ENCODE measurements at regions not wholly inside any gene's neighbourhood (a gene's known extent, or its start where the extent isn't known, plus 50 kb on each side); places are given as distances from the start of the nearest gene placed in this dataset.

DNA sequence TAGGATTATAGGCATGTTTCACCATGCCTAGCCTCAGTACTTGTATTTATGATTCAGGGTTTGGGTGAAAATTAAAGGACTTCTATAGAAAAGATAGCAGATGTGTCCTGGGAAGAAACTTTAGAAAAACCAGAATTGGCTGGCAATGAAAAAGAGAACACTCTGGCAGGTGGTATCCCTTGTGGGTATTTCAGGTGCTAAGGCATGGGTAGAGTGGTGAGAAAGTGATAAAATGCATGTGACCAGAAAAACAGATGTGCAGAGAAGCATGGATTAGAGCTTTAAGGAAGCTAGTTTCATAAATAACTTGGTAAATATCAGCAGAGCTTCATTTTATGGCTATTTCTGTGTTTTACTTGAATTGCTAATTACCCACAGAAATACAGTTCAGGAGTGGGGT, 622.2 kb downstream of the DOK5 start:
- TF ChIP-seq GLIS3 (CRISPR knock-in tag; IDR thresholded peaks at IDR 0.05) (no peak), TCF4 (CRISPR knock-in tag; IDR thresholded peaks at IDR 0.05; ENCODE audit: borderline replicate concordance) (no peak), BACH2 (CRISPR knock-in tag; IDR thresholded peaks at IDR 0.05; ENCODE audit: borderline replicate concordance) (no peak), ARNTL (CRISPR knock-in tag; IDR thresholded peaks at IDR 0.05; ENCODE audit: borderline replicate concordance, low read depth) (no peak), ZNF70 (CRISPR knock-in tag; IDR thresholded peaks at IDR 0.05) (no peak), ESRRG (CRISPR knock-in tag; IDR thresholded peaks at IDR 0.05) (no peak), OSR1 (CRISPR knock-in tag; IDR thresholded peaks at IDR 0.05) (no peak), CSDC2 (CRISPR knock-in tag; IDR thresholded peaks at IDR 0.05) (no peak), ZNF565 (CRISPR knock-in tag; conservative IDR thresholded peaks at IDR 0.05; ENCODE audit: low read depth) (no peak), ZFP3 (CRISPR knock-in tag; IDR thresholded peaks at IDR 0.05) (no peak), SNAI2 (CRISPR knock-in tag; IDR thresholded peaks at IDR 0.05) (no peak), PPARA (CRISPR knock-in tag; IDR thresholded peaks at IDR 0.05; ENCODE audit: borderline replicate concordance) (no peak), TOX (CRISPR knock-in tag; IDR thresholded peaks at IDR 0.05; ENCODE audit: borderline replicate concordance) (no peak), RARB (CRISPR knock-in tag; IDR thresholded peaks at IDR 0.05) (no peak), ZFP30 (CRISPR knock-in tag; IDR thresholded peaks at IDR 0.05) (no peak)
- TF ChIP-seq, protein P1, sequence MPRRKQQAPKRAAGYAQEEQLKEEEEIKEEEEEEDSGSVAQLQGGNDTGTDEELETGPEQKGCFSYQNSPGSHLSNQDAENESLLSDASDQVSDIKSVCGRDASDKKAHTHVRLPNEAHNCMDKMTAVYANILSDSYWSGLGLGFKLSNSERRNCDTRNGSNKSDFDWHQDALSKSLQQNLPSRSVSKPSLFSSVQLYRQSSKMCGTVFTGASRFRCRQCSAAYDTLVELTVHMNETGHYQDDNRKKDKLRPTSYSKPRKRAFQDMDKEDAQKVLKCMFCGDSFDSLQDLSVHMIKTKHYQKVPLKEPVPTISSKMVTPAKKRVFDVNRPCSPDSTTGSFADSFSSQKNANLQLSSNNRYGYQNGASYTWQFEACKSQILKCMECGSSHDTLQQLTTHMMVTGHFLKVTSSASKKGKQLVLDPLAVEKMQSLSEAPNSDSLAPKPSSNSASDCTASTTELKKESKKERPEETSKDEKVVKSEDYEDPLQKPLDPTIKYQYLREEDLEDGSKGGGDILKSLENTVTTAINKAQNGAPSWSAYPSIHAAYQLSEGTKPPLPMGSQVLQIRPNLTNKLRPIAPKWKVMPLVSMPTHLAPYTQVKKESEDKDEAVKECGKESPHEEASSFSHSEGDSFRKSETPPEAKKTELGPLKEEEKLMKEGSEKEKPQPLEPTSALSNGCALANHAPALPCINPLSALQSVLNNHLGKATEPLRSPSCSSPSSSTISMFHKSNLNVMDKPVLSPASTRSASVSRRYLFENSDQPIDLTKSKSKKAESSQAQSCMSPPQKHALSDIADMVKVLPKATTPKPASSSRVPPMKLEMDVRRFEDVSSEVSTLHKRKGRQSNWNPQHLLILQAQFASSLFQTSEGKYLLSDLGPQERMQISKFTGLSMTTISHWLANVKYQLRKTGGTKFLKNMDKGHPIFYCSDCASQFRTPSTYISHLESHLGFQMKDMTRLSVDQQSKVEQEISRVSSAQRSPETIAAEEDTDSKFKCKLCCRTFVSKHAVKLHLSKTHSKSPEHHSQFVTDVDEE (CRISPR knock-in tag; IDR thresholded peaks at IDR 0.05), result no peak
- TF ChIP-seq, protein P2, sequence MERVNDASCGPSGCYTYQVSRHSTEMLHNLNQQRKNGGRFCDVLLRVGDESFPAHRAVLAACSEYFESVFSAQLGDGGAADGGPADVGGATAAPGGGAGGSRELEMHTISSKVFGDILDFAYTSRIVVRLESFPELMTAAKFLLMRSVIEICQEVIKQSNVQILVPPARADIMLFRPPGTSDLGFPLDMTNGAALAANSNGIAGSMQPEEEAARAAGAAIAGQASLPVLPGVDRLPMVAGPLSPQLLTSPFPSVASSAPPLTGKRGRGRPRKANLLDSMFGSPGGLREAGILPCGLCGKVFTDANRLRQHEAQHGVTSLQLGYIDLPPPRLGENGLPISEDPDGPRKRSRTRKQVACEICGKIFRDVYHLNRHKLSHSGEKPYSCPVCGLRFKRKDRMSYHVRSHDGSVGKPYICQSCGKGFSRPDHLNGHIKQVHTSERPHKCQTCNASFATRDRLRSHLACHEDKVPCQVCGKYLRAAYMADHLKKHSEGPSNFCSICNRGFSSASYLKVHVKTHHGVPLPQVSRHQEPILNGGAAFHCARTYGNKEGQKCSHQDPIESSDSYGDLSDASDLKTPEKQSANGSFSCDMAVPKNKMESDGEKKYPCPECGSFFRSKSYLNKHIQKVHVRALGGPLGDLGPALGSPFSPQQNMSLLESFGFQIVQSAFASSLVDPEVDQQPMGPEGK (CRISPR knock-in tag; IDR thresholded peaks at IDR 0.05; ENCODE audit: borderline replicate concordance), result no peak
- TF ChIP-seq, protein P3, sequence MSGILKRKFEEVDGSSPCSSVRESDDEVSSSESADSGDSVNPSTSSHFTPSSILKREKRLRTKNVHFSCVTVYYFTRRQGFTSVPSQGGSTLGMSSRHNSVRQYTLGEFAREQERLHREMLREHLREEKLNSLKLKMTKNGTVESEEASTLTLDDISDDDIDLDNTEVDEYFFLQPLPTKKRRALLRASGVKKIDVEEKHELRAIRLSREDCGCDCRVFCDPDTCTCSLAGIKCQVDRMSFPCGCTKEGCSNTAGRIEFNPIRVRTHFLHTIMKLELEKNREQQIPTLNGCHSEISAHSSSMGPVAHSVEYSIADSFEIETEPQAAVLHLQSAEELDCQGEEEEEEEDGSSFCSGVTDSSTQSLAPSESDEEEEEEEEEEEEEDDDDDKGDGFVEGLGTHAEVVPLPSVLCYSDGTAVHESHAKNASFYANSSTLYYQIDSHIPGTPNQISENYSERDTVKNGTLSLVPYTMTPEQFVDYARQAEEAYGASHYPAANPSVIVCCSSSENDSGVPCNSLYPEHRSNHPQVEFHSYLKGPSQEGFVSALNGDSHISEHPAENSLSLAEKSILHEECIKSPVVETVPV (CRISPR knock-in tag; IDR thresholded peaks at IDR 0.05), result no peak
- TF ChIP-seq, protein P4, sequence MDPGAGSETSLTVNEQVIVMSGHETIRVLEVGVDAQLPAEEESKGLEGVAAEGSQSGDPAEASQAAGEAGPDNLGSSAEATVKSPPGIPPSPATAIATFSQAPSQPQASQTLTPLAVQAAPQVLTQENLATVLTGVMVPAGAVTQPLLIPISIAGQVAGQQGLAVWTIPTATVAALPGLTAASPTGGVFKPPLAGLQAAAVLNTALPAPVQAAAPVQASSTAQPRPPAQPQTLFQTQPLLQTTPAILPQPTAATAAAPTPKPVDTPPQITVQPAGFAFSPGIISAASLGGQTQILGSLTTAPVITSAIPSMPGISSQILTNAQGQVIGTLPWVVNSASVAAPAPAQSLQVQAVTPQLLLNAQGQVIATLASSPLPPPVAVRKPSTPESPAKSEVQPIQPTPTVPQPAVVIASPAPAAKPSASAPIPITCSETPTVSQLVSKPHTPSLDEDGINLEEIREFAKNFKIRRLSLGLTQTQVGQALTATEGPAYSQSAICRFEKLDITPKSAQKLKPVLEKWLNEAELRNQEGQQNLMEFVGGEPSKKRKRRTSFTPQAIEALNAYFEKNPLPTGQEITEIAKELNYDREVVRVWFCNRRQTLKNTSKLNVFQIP (CRISPR knock-in tag; IDR thresholded peaks at IDR 0.05; ENCODE audit: borderline replicate concordance, low read depth), result no peak
- TF ChIP-seq, protein P5, sequence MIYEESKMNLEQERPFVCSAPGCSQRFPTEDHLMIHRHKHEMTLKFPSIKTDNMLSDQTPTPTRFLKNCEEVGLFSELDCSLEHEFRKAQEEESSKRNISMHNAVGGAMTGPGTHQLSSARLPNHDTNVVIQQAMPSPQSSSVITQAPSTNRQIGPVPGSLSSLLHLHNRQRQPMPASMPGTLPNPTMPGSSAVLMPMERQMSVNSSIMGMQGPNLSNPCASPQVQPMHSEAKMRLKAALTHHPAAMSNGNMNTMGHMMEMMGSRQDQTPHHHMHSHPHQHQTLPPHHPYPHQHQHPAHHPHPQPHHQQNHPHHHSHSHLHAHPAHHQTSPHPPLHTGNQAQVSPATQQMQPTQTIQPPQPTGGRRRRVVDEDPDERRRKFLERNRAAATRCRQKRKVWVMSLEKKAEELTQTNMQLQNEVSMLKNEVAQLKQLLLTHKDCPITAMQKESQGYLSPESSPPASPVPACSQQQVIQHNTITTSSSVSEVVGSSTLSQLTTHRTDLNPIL (CRISPR knock-in tag; IDR thresholded peaks at IDR 0.05; ENCODE audit: low read depth), result no peak
- ATAC-seq, result no peak

DNA sequence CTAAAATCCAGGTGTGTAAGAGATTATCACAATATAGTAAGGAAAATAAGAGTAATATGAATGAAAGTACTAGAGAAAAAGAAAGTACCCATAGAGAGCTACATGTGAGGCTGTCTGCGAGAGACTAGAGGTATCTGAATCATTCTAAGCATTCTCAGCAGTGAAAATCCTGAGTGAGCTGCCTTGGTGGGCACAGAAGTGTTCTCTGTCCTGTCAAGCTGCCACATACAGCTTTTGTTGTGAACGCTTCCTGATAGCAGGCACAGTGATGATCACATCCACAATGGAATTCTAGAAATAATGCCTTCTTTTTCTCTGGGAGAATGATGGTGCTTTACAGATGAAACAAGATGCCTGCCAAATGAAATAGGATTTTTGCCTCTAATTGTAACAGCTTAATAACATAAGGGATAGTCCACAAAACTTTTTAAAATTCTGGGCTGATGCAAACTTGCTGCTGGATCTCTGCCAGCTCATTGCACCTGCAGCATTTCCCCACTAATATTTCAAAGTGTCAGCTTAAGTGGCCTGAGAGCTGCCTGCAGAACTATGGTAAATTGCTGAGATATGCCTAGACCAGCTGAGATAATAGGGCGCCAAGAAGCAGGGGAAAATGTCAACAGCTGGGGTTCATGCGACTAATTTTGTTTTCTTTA, 620.5 kb downstream of the DOK5 start:
- no peak for TF ChIP-seq ZNF8 (CRISPR knock-in tag; IDR thresholded peaks at IDR 0.05)
- ATAC-seq, result no peak

DNA sequence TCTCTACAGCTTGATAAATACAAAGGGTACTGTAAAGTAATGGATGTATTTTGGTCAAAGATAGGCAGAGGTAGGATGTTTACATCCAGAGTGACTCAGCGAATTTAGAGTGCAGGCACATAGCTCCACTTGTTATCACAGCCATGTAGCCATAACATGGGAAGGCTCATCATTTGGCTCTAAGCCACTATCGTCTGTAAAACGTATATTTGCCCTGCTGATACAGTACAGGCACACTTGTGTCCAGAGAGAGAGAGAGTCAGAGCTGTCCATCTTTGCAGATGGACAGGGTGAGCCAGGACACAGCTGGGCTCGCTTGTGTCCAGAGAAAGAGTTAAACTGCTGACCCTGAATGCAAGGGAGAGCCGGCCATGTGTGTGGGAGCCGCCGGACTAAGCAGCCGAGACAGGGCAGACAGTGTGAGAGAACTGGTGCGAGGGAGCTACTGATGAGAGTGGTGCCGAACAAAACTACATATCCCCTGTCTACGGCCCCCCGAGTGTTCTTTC, 619.0 kb downstream of the DOK5 start:
- ATAC-seq, result no peak
- TF ChIP-seq RARB (CRISPR knock-in tag; IDR thresholded peaks at IDR 0.05) (no peak), ZFP3 (CRISPR knock-in tag; IDR thresholded peaks at IDR 0.05) (no peak), OSR1 (CRISPR knock-in tag; IDR thresholded peaks at IDR 0.05) (no peak), ZFP30 (CRISPR knock-in tag; IDR thresholded peaks at IDR 0.05) (no peak), PPARA (CRISPR knock-in tag; IDR thresholded peaks at IDR 0.05; ENCODE audit: borderline replicate concordance) (no peak)
- TF ChIP-seq, protein P4 (CRISPR knock-in tag; IDR thresholded peaks at IDR 0.05; ENCODE audit: borderline replicate concordance, low read depth), result no peak
- TF ChIP-seq, protein P1 (CRISPR knock-in tag; IDR thresholded peaks at IDR 0.05), result no peak

Measured in SK-N-SH treated with all-trans-retinoic acid at 6 μM for 48 hours (cell line).